Thoracic aorta (tissue), 2 donors: ENCODE measurements at regions not wholly inside any gene's neighbourhood (a gene's known extent, or its start where the extent isn't known, plus 50 kb on each side); places are given as distances from the start of the nearest gene placed in this dataset.

Source experiments
- ATAC-seq: fragments of 150-250 bp; one replicate; pipeline ENCODE4 v1.8.0; 2017; ENCODE audit warnings: low read depth; ENCODE audit not compliant: insufficient number of reproducible peaks, low FRiP score
- DNase-seq: peaks from one replicate; pipeline ENCODE4 v3.0.0-alpha.2; 2020; ENCODE audit warnings: low spot score
- H3K27ac ChIP-seq, 2 donors: fragments of 200-600 bp; sonication (generic); 1 replicate in 1 of 2; 2 replicates in 1 of 2; pipeline ENCODE4 v1.5.1; 2016; ENCODE audit warnings: mild to moderate bottlenecking in 2 of 2, moderate library complexity in 2 of 2
- H3K27me3 ChIP-seq: fragments of 200-600 bp; sonication (generic); replicated peaks from 2 replicates; pipeline ENCODE4 v1.6.0; 2016; ENCODE audit warnings: mild to moderate bottlenecking; ENCODE audit not compliant: insufficient read depth
- H3K36me3 ChIP-seq: fragments of 200-600 bp; sonication (generic); one replicate; pipeline ENCODE4 v1.5.1; 2016
- H3K4me1 ChIP-seq, 2 donors: fragments of 200-600 bp; sonication (generic); 1 replicate in 1 of 2; 2 replicates in 1 of 2; pipeline versions ENCODE4 v1.5.1 to v1.6.0; 2016; ENCODE audit warnings: low read depth in 2 of 2, mild to moderate bottlenecking in 1 of 2; ENCODE audit not compliant: control insufficient read depth in 1 of 2
- H3K4me3 ChIP-seq: fragments of 200-600 bp; sonication (generic); 2 replicates; pipeline ENCODE4 v1.5.1; 2016; ENCODE audit warnings: mild to moderate bottlenecking
- H3K9me3 ChIP-seq: fragments of 200-600 bp; sonication (generic); 2 replicates; pipeline ENCODE4 v1.5.1; 2016
- TF ChIP-seq, protein P1 (sequence below): fragments of 200-600 bp; sonication (generic); IDR thresholded peaks from one replicate; pipeline ENCODE4 v1.5.1; 2019; ENCODE audit warnings: antibody characterized with exemption

DNA sequence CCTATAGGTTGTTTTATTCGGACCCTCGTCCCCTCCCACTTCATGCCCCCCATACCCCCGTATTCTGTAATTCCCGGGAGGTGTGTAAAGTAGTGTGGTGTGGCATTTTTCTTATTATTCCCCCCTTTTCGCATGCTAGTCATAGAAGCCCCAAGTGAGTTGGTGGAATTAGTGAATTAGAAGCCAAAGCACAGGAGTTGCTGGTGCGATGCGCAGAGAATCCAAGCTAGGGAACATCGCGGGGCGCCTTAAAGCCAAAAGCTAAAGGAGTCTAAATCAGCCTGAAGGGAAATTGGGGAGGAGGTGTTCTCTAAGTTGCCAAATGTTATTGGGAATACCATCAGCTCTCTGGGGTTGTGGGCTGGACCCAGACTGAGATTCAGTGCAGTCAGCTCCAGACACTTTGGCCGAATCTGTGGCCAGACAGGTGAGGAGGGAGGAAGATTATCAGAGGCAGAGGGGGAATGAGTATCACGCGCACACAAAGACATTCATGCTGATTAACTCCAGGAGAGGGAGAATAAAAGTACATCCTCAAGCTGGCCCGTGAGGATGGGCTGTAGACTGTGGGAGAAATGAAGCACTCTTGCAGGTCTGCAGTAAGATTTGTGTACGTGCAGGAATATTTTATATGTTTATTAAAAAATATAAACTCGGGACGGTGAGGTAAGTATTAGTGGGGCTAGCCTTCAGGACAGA lies 102.8 kb upstream of the HSD17B12 start:
- ATAC-seq (no peak), DNase-seq (no peak)
- no peak overlapping the region for H3K4me3 ChIP-seq
- H3K36me3 ChIP-seq = no peaks in the 10 kb centered on the region
- H3K9me3 ChIP-seq = no peaks in the 10 kb centered on the region
- peaks cover 35 to 48% of the 10 kb centered on the region in 2 donors for H3K4me1 ChIP-seq
- TF ChIP-seq, protein P1, sequence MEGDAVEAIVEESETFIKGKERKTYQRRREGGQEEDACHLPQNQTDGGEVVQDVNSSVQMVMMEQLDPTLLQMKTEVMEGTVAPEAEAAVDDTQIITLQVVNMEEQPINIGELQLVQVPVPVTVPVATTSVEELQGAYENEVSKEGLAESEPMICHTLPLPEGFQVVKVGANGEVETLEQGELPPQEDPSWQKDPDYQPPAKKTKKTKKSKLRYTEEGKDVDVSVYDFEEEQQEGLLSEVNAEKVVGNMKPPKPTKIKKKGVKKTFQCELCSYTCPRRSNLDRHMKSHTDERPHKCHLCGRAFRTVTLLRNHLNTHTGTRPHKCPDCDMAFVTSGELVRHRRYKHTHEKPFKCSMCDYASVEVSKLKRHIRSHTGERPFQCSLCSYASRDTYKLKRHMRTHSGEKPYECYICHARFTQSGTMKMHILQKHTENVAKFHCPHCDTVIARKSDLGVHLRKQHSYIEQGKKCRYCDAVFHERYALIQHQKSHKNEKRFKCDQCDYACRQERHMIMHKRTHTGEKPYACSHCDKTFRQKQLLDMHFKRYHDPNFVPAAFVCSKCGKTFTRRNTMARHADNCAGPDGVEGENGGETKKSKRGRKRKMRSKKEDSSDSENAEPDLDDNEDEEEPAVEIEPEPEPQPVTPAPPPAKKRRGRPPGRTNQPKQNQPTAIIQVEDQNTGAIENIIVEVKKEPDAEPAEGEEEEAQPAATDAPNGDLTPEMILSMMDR = no peak
- peaks cover 29% of the 10 kb centered on the region for H3K27me3 ChIP-seq
- H3K27ac ChIP-seq = no peak overlapping the region

DNA sequence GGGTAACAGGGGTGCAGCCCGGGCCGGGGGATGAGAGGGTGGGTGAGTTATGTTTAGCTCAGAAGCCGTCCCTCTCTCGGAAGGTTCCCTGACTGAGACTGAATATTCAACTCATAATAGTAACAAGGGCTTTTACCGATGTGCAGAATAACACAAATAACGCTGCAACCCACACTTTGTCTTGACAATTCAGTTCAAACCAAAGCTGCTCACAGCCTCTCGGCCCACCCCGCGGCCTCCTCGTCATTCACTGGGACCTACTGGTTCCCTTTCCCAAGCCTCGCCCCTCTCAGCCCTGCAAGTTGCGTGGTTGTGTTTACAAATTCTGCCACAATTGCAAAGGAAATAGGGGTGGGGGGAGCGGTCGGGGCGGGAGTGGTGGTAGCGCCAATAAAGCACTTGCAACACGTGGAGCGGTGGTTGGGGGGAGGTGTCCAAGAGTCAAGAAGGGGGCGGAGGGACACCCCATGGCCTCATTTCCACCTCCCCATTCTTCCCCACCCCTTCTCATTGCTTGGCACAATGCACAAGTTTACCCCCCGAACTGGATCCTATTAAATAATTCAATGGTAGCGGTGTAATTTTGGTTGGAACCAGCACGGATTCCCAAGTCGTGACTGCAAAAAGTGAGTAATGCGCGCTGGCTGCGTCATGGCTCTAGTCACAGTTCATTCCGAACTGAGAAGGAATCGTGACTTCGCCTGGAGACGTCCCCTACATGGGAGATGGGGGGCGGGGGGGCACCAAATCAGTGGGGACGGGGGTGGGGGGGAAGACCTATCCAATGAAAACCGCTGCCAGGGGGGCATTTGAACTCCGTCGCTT lies 102.0 kb upstream of the HSD17B12 start:
- TF ChIP-seq, protein P1 = no peak
- DNase-seq (no peak), ATAC-seq (no peak)
- Histone ChIP-seq H3K27ac (no peak overlapping the region), H3K9me3 (no peaks in the 10 kb centered on the region), H3K27me3 (peaks cover 28% of the 10 kb centered on the region), H3K36me3 (no peaks in the 10 kb centered on the region), H3K4me3 (peak overlapping the region; percentile 74), H3K4me1 (peaks cover 35 to 48% of the 10 kb centered on the region in 2 donors)

DNA sequence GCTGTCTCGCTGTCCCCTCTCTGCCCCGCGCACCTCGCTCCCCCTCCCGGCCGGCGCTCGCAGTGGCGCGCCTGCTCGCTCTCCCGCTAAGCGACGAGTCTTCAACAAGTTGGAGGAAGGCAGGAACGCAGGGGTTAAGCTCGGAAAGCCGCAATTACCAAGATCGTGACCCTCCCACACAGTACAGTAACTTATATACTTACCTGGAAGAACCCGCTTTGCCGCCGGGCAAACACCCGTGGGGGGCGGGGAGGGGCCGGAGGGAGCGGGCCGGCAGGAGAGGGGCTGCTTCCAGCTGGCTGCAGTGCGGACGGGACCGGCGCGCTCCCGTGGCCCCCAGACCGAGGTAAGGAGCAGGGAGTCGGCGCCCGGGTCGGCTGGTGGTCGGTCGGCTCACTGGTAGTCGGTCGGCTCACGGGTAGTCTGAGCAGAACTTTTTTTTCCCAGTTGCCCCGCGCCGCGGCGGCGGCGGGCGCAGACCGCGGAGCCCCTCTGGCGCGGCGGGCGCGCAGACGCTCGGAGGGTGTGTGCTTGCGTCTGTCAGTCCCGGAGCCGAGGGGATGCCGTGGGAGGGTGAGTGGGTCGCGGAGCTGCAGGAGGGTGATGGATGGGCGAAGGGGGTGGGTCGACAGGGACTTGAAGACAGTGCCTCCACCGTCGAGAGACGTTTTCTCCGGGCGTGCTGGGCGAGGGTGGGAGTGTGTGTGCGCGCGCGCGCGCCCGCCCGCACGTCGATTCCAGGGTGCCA lies 101.2 kb upstream of the HSD17B12 start:
- Histone ChIP-seq H3K36me3 (no peaks in the 10 kb centered on the region), H3K4me1 (peaks cover 35 to 48% of the 10 kb centered on the region in 2 donors), H3K27me3 (peaks cover 25% of the 10 kb centered on the region), H3K9me3 (no peaks in the 10 kb centered on the region), H3K27ac (no peak overlapping the region), H3K4me3 (peak overlapping the region; percentile 74)
- ATAC-seq = no peak
- TF ChIP-seq, protein P1 = no peak
- no peak for DNase-seq

DNA sequence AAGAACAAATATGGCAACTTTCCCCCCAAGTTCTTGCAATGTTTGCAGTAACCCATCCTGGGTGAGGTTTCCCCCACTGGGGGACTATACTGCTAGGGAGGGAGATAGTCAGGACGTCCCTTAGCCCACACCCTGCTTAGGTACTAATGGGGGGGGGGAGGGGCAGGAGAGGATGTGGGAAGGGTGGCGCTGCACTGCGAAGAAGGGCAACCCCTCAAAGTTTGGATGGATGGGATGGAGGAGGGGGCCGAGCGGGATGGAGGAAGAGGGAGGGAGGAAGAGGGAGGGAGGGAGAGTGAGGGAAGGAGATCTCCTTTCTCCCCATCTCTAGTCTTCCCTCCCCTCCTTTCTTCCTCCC lies 100.6 kb upstream of the HSD17B12 start:
- H3K4me3 ChIP-seq = peak overlapping the region; percentile 74
- H3K27me3 ChIP-seq = peaks cover 20% of the 10 kb centered on the region
- TF ChIP-seq, protein P1 = no peak
- DNase-seq = no peak
- no peaks in the 10 kb centered on the region for H3K9me3 ChIP-seq
- no peaks in the 10 kb centered on the region for H3K36me3 ChIP-seq
- no peak for ATAC-seq
- no peak overlapping the region for H3K27ac ChIP-seq
- H3K4me1 ChIP-seq = peaks cover 34 to 46% of the 10 kb centered on the region in 2 donors
